Osteoblast (primary cell): ENCODE measurements at regions not wholly inside any gene's neighbourhood (a gene's known extent, or its start where the extent isn't known, plus 50 kb on each side); places are given as distances from the start of the nearest gene placed in this dataset.
"Not testable (repeated sequence)": the region's sequence is repeated elsewhere in the genome, so short reads cannot be mapped to it uniquely, and the experiment has no call there.

ENCODE experiments used
- DNase-seq: peaks from one replicate; pipeline ENCODE4 v3.0.0; 2011; ENCODE audit warnings: low spot score, mixed read lengths; ENCODE audit not compliant: insufficient read length; ENCODE audit errors: missing footprints
- H2AFZ ChIP-seq: 2 replicates; pipeline ENCODE4 v1.6.0; 2011; ENCODE audit warnings: mild to moderate bottlenecking, low read length
- H3K27ac ChIP-seq: 2 replicates; pipeline ENCODE4 v1.5.1; 2011; ENCODE audit warnings: mild to moderate bottlenecking, low read depth, low read length, moderate library complexity
- H3K27me3 ChIP-seq: 2 replicates; pipeline ENCODE4 v1.6.0; 2012; ENCODE audit warnings: mild to moderate bottlenecking, control low read depth, inconsistent platforms, low read length, moderate library complexity; ENCODE audit not compliant: insufficient read depth
- H3K36me3 ChIP-seq: 2 replicates; pipeline ENCODE4 v1.5.1; 2011; ENCODE audit warnings: mild to moderate bottlenecking, low read length, control low read depth, moderate library complexity; ENCODE audit not compliant: insufficient read depth
- H3K4me1 ChIP-seq: 2 replicates; pipeline ENCODE4 v1.5.1; 2011; ENCODE audit warnings: mild to moderate bottlenecking, low read length, control low read depth, moderate library complexity; ENCODE audit not compliant: insufficient read depth
- H3K4me2 ChIP-seq: 2 replicates; pipeline ENCODE4 v1.6.0; 2011; ENCODE audit warnings: mild to moderate bottlenecking, low read length; ENCODE audit not compliant: insufficient read depth
- H3K4me3 ChIP-seq: fragments of 200-600 bp; sonication (generic); 3 replicates; pipeline ENCODE4 v1.5.1; 2012; ENCODE audit warnings: mild to moderate bottlenecking, low read length, inconsistent platforms; ENCODE audit not compliant: insufficient read depth
- H3K79me2 ChIP-seq: 2 replicates; pipeline ENCODE4 v1.6.0; 2012; ENCODE audit warnings: mild to moderate bottlenecking, low read length, control low read depth, inconsistent platforms; ENCODE audit not compliant: insufficient read depth
- H3K9me3 ChIP-seq: 2 replicates; pipeline ENCODE4 v1.5.1; 2011; ENCODE audit warnings: low read depth, low read length, control low read depth
- H4K20me1 ChIP-seq: 2 replicates; pipeline ENCODE4 v1.6.0; 2012; ENCODE audit warnings: mild to moderate bottlenecking, low read length, control low read depth; ENCODE audit not compliant: insufficient read depth
- TF ChIP-seq, protein P1 (sequence below): IDR thresholded peaks from 2 replicates; pipeline ENCODE4 v1.5.1; 2011; ENCODE audit warnings: mild to moderate bottlenecking, low read depth, low read length, moderate library complexity; ENCODE audit errors: extremely low read depth

- Histone ChIP-seq H3K36me3 (no peaks in the 10 kb centered on the region), H3K9me3 (no peaks in the 10 kb centered on the region), H3K27ac (no peak overlapping the region), H3K4me1 (no peaks in the 10 kb centered on the region), H3K79me2 (no peaks in the 10 kb centered on the region), H2AFZ (no peak overlapping the region), H3K4me3 (no peak overlapping the region), H3K4me2 (no peak overlapping the region), H3K27me3 (no peaks in the 10 kb centered on the region), H4K20me1 (no peaks in the 10 kb centered on the region)
- no peak for DNase-seq
- TF ChIP-seq, protein P1, sequence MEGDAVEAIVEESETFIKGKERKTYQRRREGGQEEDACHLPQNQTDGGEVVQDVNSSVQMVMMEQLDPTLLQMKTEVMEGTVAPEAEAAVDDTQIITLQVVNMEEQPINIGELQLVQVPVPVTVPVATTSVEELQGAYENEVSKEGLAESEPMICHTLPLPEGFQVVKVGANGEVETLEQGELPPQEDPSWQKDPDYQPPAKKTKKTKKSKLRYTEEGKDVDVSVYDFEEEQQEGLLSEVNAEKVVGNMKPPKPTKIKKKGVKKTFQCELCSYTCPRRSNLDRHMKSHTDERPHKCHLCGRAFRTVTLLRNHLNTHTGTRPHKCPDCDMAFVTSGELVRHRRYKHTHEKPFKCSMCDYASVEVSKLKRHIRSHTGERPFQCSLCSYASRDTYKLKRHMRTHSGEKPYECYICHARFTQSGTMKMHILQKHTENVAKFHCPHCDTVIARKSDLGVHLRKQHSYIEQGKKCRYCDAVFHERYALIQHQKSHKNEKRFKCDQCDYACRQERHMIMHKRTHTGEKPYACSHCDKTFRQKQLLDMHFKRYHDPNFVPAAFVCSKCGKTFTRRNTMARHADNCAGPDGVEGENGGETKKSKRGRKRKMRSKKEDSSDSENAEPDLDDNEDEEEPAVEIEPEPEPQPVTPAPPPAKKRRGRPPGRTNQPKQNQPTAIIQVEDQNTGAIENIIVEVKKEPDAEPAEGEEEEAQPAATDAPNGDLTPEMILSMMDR, result no peak
These were observed 87.3 kb upstream of the FAN1 start for GRCh38 chr15:30816430-30816829.

DNA sequence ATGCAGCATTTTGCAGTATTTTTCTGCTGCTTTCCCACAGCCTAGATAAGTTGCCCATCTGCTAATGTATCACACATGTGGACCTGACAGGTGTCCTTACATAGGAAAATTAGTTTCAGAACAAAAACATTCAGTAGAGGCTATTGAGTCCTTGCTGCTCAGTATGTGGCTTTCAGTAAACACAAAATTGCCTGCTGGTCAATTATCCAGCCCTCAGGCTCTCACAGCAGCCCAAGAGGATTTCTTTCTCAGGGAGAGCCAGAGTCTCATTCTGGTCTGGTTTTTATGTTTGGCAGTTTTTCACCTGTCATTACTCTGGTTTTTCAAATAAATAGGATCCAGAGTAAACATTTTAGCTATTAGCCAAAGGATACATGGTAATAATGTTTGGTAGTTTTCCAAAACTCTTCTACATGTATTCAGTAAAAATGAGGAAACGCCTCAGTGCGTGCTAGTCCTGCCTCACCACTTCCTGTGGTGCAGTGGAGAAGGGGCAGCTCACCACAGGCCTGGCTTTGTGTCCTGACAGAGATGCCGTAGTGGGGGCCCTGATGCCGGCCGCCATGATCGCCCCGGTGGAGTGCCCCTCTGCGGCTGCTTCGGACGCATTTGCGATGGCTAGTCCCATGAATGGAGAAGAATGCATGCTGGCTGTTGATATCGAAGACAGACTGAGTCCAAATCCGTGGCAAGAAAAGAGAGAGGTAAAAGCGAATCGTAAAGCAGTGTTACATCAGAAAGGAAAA lies 80.5 kb upstream of the FAN1 start:
- not testable (repeated sequence) for H3K9me3 ChIP-seq, H3K4me1 ChIP-seq, H3K27ac ChIP-seq, DNase-seq, H4K20me1 ChIP-seq, H3K36me3 ChIP-seq, H3K79me2 ChIP-seq, H3K27me3 ChIP-seq
- Histone ChIP-seq H3K4me2 (peak overlapping the region; percentile 7), H3K4me3 (peak overlapping the region; percentile 66), H2AFZ (peak overlapping the region; percentile 58)

DNA sequence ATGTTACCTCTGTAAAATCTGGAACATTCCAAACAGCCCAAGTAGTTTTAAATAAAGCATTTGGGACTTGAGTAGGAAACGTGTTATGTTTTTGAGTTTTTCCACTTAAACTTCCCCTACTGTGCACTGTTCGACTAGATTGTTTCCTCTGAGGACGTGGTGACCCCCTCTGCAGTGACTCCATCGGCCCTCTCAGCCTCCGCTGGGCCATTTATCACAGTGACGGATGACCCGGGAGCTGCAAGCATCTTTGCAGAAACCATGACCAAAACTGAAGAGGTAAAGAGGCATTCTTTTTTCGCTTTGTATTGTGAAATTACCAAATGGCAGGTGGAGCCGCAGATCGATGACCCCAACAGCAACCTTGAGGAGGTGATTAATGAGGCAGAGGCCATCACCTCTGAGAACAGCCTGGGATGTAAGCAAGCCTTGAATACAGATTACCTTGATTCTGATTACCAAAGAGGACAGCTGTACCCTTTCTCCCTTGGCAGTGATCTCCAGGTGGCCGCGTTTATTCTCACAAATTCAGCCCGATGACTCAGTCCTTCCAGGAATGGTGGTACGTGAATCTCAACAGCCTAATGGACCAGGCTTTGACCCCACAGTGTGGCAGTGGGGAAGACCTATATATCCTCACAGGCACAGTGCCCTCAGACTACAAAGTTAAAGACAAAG lies 79.1 kb upstream of the FAN1 start:
- Histone ChIP-seq H2AFZ (no peak overlapping the region), H3K9me3 (no peaks in the 10 kb centered on the region), H3K4me1 (no peaks in the 10 kb centered on the region), H3K36me3 (no peaks in the 10 kb centered on the region), H3K79me2 (no peaks in the 10 kb centered on the region), H3K27me3 (no peaks in the 10 kb centered on the region), H3K27ac (no peak overlapping the region), H4K20me1 (no peaks in the 10 kb centered on the region), H3K4me3 (no peak overlapping the region), H3K4me2 (no peak overlapping the region)
- TF ChIP-seq, protein P1, result no peak
- no peak for DNase-seq

DNA sequence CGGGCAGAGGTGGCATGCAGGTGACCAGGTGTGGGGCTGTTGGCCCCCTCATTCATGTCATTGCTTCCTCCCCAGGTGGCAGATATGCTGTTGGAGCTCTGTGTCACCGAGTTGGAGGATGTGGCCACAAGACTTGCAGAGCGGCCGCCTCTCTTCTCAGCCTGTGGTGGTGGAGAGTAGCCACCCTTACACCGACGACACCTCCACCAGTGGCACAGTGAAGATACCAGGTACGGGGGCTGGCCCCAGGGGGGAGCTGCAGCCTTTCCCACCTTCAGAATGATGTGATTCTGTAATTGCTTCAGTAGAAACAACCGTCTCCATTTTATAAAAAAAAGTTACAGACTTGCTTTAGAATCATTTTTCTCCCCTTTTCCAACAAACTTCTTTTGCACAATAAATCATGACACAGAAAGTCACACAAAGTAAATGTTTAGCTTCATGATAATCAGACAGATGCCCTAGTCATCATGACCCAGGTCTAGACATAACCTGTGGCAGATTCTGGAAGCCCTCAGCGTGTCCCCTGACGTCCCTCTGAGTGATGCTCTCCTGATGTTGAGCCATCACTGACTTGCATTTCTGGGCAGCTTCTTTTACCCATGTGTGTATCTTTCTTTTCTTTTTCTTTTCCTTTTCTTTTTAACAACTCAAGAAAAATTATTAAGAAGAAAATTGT lies 76.0 kb upstream of the FAN1 start:
- Histone ChIP-seq H3K36me3 (no peaks in the 10 kb centered on the region), H3K27me3 (no peaks in the 10 kb centered on the region), H3K9me3 (no peaks in the 10 kb centered on the region), H3K27ac (no peak overlapping the region), H4K20me1 (no peaks in the 10 kb centered on the region), H3K4me2 (no peak overlapping the region), H3K79me2 (peaks cover 4% of the 10 kb centered on the region), H3K4me1 (no peaks in the 10 kb centered on the region), H3K4me3 (no peak overlapping the region), H2AFZ (no peak overlapping the region)
- DNase-seq, result no peak
- TF ChIP-seq, protein P1, result no peak

DNA sequence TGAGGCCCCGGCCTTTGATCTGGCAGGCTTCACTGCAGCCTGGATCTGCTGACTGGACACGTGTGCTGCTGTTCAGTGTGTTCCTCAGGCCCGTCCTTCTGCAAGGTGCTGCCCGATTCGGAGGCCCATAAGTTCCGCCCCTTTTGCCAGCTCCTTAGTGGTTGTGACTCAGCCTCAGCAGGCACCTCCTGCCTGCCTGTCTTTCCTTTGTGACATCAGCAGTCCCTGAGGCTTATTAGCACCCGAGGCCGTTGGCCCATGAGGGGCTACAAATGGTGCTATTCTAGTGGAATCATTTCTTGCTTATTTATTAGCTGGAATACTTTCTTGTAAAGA lies 75.4 kb upstream of the FAN1 start:
- H3K27me3 ChIP-seq, H3K27ac ChIP-seq, H3K4me1 ChIP-seq, H4K20me1 ChIP-seq, H3K79me2 ChIP-seq, DNase-seq, H3K4me3 ChIP-seq, H3K9me3 ChIP-seq, H3K36me3 ChIP-seq: not testable (repeated sequence)
- Histone ChIP-seq H3K4me2 (peak overlapping the region; percentile 24), H2AFZ (peak overlapping the region; percentile 63)
